ENCODE measurements at regions not wholly inside any gene's neighbourhood (a gene's known extent, or its start where the extent isn't known, plus 50 kb on each side); places are given as distances from the start of the nearest gene placed in this dataset.

DNA sequence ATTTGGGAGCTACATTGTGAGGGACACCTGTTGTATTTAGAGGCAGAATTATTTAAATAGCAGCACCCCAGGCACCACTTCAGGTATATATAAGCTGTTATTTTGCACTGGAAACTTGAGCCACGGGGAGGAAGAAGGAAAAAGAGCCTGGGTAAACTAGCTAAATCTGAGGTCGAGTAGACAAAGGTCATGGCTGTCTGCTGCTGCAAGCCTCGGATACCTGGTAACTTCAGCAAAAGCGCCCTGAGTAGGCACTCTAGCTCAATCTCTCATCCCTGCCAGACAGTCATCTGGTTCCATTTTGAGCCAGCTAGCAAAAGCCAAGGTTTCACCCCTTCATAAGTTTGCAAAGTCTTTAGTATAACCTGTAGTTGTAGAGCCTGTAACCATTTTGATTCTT, 101.9 kb upstream of the ZNF644 start:
- Histone ChIP-seq H3K36me3 (ENCODE audit: low read depth) (no peaks in the 10 kb centered on the region), H3K4me3 (no peak overlapping the region), H3K4me1 (ENCODE audit: low read depth) (peaks cover 3% of the 10 kb centered on the region), H3K9me3 (no peaks in the 10 kb centered on the region)
- intact Hi-C loops (cut with DNase I, micrococcal nuclease) = no loop called here
- no peak for TF ChIP-seq CTCF (IDR thresholded peaks at IDR 0.05)
- ATAC-seq (no peak), DNase-seq (no peak)

DNA sequence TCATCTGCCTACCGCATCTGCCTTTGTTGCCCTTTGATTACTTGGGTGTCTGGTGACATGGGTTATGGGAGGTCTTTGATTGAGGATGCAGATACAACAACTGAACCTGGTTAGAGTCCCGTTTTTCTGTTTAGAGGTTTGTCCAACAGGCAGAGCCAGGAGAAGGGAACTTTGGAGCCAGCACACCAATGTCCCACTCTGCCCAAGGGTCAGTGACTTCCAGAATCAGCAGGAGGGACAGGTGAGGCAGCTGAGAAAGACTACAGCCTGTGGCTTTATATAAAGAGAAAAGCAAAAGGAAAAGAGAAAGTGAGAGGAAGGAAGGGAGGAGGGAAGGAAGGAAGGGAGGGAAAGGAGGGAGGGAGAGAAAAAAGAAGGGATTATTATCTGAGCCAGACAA, 101.5 kb upstream of the ZNF644 start:
- DNase-seq (no peak), ATAC-seq (no peak)
- Histone ChIP-seq H3K4me3 (no peak overlapping the region), H3K36me3 (ENCODE audit: low read depth) (no peaks in the 10 kb centered on the region), H3K9me3 (no peaks in the 10 kb centered on the region), H3K4me1 (ENCODE audit: low read depth) (peaks cover 3% of the 10 kb centered on the region)
- TF ChIP-seq CTCF (IDR thresholded peaks at IDR 0.05) = no peak
- intact Hi-C loops (cut with DNase I, micrococcal nuclease) = no loop called here

DNA sequence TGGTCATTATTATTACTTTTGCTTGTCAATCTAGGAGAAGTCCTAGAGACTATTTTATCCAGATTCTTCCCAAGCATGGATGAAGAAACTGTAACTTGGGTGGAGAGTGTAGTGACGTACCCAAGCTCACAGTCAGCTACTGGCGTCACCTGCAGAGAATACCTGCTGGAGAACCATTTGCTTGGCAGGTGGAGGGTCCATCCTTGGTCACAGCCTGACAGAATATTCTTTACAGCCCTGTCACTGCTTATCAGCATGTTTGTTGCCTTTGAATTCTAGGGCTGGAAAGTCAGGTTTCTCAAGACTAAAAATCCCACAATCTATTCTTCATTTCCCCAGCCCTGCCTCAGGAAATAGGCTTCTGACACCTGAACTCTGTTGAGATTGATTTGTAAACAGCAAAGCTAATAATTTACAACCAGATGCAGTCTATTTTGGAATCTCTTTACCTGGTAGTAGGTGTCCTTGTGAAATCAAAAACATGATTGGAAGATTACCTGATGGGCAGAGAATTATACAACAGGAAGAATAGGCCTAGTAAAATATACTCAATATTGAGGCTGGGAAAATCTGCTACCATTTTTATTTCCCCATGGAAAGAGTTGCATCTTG, 100.4 kb upstream of the ZNF644 start:
- H3K4me3 ChIP-seq = no peak overlapping the region
- TF ChIP-seq CTCF (IDR thresholded peaks at IDR 0.05) = no peak
- ATAC-seq (no peak), DNase-seq (no peak)
- no peaks in the 10 kb centered on the region for H3K9me3 ChIP-seq
- intact Hi-C loops (cut with DNase I, micrococcal nuclease) = no loop called here
- H3K36me3 ChIP-seq (ENCODE audit: low read depth) = no peaks in the 10 kb centered on the region
- H3K4me1 ChIP-seq (ENCODE audit: low read depth) = peaks cover 3% of the 10 kb centered on the region

GRCh38 chr1:91121366-91121765, 99.5 kb upstream of the ZNF644 start:
- intact Hi-C loops (cut with DNase I, micrococcal nuclease) = no loop called here
- peak; percentile 89 for ATAC-seq
- TF ChIP-seq CTCF (IDR thresholded peaks at IDR 0.05) = no peak
- H3K9me3 ChIP-seq = no peaks in the 10 kb centered on the region
- H3K36me3 ChIP-seq (ENCODE audit: low read depth) = no peaks in the 10 kb centered on the region
- no peak overlapping the region for H3K4me3 ChIP-seq
- H3K4me1 ChIP-seq (ENCODE audit: low read depth) = peaks cover 3% of the 10 kb centered on the region
- peak in 1 of 3 donors; percentile 17 for DNase-seq

DNA sequence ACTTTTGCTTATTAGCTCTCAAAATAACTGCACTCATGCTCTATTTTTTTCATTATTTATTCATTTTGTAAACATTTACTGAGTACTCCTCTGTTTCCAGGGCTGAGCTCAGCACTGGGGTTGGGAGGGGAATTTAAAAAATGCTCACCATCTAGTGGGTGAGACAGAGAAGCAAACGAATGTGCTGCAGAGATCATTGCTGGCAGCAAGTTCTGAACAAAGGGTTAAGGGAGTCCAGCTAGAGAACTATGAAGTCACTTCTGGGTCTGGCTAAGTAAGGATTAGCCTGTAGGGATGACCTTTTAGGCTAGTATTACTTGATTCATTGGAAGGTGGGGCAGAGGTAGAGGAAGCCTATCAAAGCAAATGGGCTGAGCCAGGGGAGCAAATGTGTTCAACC, 99.1 kb upstream of the ZNF644 start:
- Histone ChIP-seq H3K4me3 (no peak overlapping the region), H3K9me3 (no peaks in the 10 kb centered on the region), H3K36me3 (ENCODE audit: low read depth) (no peaks in the 10 kb centered on the region), H3K4me1 (ENCODE audit: low read depth) (peaks cover 3% of the 10 kb centered on the region)
- DNase-seq (no peak), ATAC-seq (peak; percentile 40)
- intact Hi-C loops (cut with DNase I, micrococcal nuclease) = no loop called here
- TF ChIP-seq CTCF (IDR thresholded peaks at IDR 0.05) = no peak

DNA sequence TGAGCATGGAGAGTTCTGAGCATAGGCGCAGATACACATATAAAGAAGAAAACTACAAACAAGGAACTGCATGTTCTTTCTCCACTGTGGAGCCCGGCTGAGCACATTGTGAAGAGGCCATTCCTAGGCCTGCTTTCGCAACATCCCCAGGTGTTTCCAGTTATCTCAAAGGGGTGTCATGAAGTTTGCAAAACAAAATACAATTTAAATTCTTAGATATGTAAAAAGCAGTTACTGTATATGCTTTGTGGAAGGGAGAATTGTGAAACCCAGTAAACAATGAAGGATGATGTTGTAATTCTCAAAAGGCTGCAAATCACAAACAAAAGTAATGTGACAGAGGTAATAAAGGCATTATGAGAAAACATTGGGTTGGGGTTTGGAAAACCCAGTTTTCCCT, 98.6 kb upstream of the ZNF644 start:
- DNase-seq (no peak), ATAC-seq (peak; percentile 22)
- H3K4me3 ChIP-seq = no peak overlapping the region
- no peak for TF ChIP-seq CTCF (IDR thresholded peaks at IDR 0.05)
- H3K4me1 ChIP-seq (ENCODE audit: low read depth) = peaks cover 3% of the 10 kb centered on the region
- H3K9me3 ChIP-seq = no peaks in the 10 kb centered on the region
- intact Hi-C loops (cut with DNase I, micrococcal nuclease) = no loop called here
- no peaks in the 10 kb centered on the region for H3K36me3 ChIP-seq (ENCODE audit: low read depth)
